ENCODE measurements at regions not wholly inside any gene's neighbourhood (a gene's known extent, or its start where the extent isn't known, plus 50 kb on each side); places are given as distances from the start of the nearest gene placed in this dataset.

- 3% methylated on average over 2 of the region's 2 CpGs for whole genome bisulfite sequencing (ENCODE audit: insufficient coverage, low coverage, missing lambda C conversion rate)
- TF ChIP-seq FOXJ2 (tag; IDR thresholded peaks at IDR 0.05) (no peak), POLR2B (IDR thresholded peaks at IDR 0.05; ENCODE audit: low read depth, partially characterized antibody) (no peak), MBD2 (IDR thresholded peaks at IDR 0.05; ENCODE audit: borderline replicate concordance, low read depth) (no peak)
- Histone ChIP-seq H3K27me3 (ENCODE audit: control insufficient read depth in 2 of 2, insufficient read depth in 2 of 2, low read length in 2 of 2) (no peaks in the 10 kb centered on the region), H3K9ac (ENCODE audit: insufficient read depth in 1 of 2, low read depth in 2 of 2, low read length in 2 of 2) (no peak overlapping the region), H4K20me1 (replicated peaks; ENCODE audit: control insufficient read depth, insufficient read depth, low read length) (no peaks in the 10 kb centered on the region), H3K4me2 (ENCODE audit: insufficient read depth, low read length) (no peak overlapping the region), H3K9me1 (ENCODE audit: control insufficient read depth, insufficient read depth, low read length) (no peaks in the 10 kb centered on the region), H3K4me3 (no peak overlapping the region), H3K9me3 (replicated peaks; ENCODE audit: control insufficient read depth, insufficient read depth, low read depth, low read length) (no peaks in the 10 kb centered on the region), H3K36me3 (ENCODE audit: control insufficient read depth, insufficient read depth, low read length) (no peaks in the 10 kb centered on the region), H3K27ac (ENCODE audit: extremely low read depth, low read depth, low read length) (no peak overlapping the region), H3K79me2 (ENCODE audit: control insufficient read depth, insufficient read depth, low read length) (no peaks in the 10 kb centered on the region), H3K4me1 (replicated peaks in 1 of 2; ENCODE audit: control insufficient read depth in 2 of 2, insufficient read depth in 2 of 2, low read length in 2 of 2) (no peaks in the 10 kb centered on the region), H2AFZ (ENCODE audit: low read depth, low read length) (no peak overlapping the region)
- no TSS peak for BruUV-seq (replicated peaks)
- CTCF ChIA-PET (ENCODE audit: low intra/inter-chr PET ratio): no interaction called here
- in situ Hi-C loops (cut with MboI) (no loop called here), intact Hi-C loops (cut with micrococcal nuclease) (no loop called here)
- ATAC-seq (no peak), FAIRE-seq (no peak), DNase-seq (ENCODE audit: extremely low read depth in 1 of 4, low spot score in 3 of 4) (no peak)
- POLR2A ChIA-PET: no interaction called here
Observed at GRCh38 chr6:104240865-104241264, 618.9 kb downstream of the HACE1 start.

DNA sequence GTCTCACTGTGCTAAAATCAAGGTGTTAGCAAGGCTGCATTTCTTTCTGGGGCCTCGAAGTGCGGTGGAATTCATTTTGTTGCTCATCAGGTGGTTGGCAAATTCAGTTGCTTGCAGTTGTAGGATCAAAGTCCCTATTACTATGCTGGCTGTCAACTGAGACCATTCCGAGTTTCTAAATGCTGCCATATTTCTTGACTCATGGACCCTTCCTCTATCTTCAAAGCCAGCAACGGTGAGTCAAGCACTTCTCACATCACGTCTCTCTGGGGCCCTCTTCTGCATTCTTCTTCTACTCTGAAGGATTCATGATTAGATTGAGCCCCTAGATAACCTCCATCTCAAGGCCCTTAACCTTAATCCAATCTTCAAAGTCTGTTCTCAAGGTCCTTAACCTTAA lies 619.7 kb downstream of the HACE1 start:
- Histone ChIP-seq H3K4me3 (no peak overlapping the region), H3K9me1 (ENCODE audit: control insufficient read depth, insufficient read depth, low read length) (no peaks in the 10 kb centered on the region), H3K4me1 (replicated peaks in 1 of 2; ENCODE audit: control insufficient read depth in 2 of 2, insufficient read depth in 2 of 2, low read length in 2 of 2) (no peaks in the 10 kb centered on the region), H3K79me2 (ENCODE audit: control insufficient read depth, insufficient read depth, low read length) (no peaks in the 10 kb centered on the region), H2AFZ (ENCODE audit: low read depth, low read length) (no peak overlapping the region), H3K36me3 (ENCODE audit: control insufficient read depth, insufficient read depth, low read length) (no peaks in the 10 kb centered on the region), H3K9ac (ENCODE audit: insufficient read depth in 1 of 2, low read depth in 2 of 2, low read length in 2 of 2) (no peak overlapping the region), H3K4me2 (ENCODE audit: insufficient read depth, low read length) (no peak overlapping the region), H4K20me1 (replicated peaks; ENCODE audit: control insufficient read depth, insufficient read depth, low read length) (no peaks in the 10 kb centered on the region), H3K27ac (ENCODE audit: extremely low read depth, low read depth, low read length) (no peak overlapping the region), H3K27me3 (ENCODE audit: control insufficient read depth in 2 of 2, insufficient read depth in 2 of 2, low read length in 2 of 2) (no peaks in the 10 kb centered on the region), H3K9me3 (replicated peaks; ENCODE audit: control insufficient read depth, insufficient read depth, low read depth, low read length) (no peaks in the 10 kb centered on the region)
- ATAC-seq (no peak), FAIRE-seq (no peak), DNase-seq (ENCODE audit: extremely low read depth in 1 of 4, low spot score in 3 of 4) (no peak)
- intact Hi-C loops (cut with micrococcal nuclease): no loop called here
- BruUV-seq (replicated peaks): no TSS peak
- in situ Hi-C loops (cut with MboI): no loop called here
- ChIA-PET POLR2A (no interaction called here), CTCF (ENCODE audit: low intra/inter-chr PET ratio) (no interaction called here)
- 0% methylated on average over 5 of the region's 5 CpGs for whole genome bisulfite sequencing (ENCODE audit: insufficient coverage, low coverage, missing lambda C conversion rate)
- TF ChIP-seq SREBF2 (CRISPR knock-in tag; IDR thresholded peaks at IDR 0.05) (no peak), ATF7 (IDR thresholded peaks at IDR 0.05) (no peak), PKNOX1 (IDR thresholded peaks at IDR 0.05) (no peak), RBM39 (optimal IDR thresholded peaks at IDR 0.05; ENCODE audit: low read depth, low read length) (no peak), KLF16 (IDR thresholded peaks at IDR 0.05) (no peak), CSDE1 (IDR thresholded peaks at IDR 0.05) (no peak), SMAD1 (IDR thresholded peaks at IDR 0.05; ENCODE audit: low read depth, low read length, partially characterized antibody) (no peak), TEAD4 (IDR thresholded peaks at IDR 0.05; ENCODE audit: low read length) (no peak), TEAD4 (CRISPR knock-in tag; IDR thresholded peaks at IDR 0.05; ENCODE audit: borderline replicate concordance) (no peak), ZNF41 (CRISPR knock-in tag; conservative IDR thresholded peaks at IDR 0.05) (no peak), HMGN3 (IDR thresholded peaks at IDR 0.05; ENCODE audit: borderline replicate concordance, extremely low read depth, insufficient read length, low read depth, low read length) (no peak)
- TF ChIP-seq, protein P1, sequence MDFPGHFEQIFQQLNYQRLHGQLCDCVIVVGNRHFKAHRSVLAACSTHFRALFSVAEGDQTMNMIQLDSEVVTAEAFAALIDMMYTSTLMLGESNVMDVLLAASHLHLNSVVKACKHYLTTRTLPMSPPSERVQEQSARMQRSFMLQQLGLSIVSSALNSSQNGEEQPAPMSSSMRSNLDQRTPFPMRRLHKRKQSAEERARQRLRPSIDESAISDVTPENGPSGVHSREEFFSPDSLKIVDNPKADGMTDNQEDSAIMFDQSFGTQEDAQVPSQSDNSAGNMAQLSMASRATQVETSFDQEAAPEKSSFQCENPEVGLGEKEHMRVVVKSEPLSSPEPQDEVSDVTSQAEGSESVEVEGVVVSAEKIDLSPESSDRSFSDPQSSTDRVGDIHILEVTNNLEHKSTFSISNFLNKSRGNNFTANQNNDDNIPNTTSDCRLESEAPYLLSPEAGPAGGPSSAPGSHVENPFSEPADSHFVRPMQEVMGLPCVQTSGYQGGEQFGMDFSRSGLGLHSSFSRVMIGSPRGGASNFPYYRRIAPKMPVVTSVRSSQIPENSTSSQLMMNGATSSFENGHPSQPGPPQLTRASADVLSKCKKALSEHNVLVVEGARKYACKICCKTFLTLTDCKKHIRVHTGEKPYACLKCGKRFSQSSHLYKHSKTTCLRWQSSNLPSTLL (IDR thresholded peaks at IDR 0.05): no peak
